MM.1S (cell line): ENCODE measurements at regions not wholly inside any gene's neighbourhood (a gene's known extent, or its start where the extent isn't known, plus 50 kb on each side); places are given as distances from the start of the nearest gene placed in this dataset.

Source experiments
- DNase-seq: peaks from one replicate; pipeline ENCODE4 v3.0.0-alpha.2; 2015
- H2AFZ ChIP-seq: fragments of 300-600 bp; sonication (generic); 2 replicates; pipeline ENCODE4 v1.6.0; 2016; ENCODE audit warnings: antibody characterized with exemption, low read length
- H3F3A ChIP-seq: fragments of 300-600 bp; sonication (generic); 2 replicates; pipeline ENCODE4 v1.6.1; 2016; ENCODE audit warnings: mild to moderate bottlenecking, antibody characterized with exemption, low read length, moderate library complexity, mixed read lengths; ENCODE audit not compliant: insufficient read depth
- H3K27ac ChIP-seq: fragments of 300-600 bp; sonication (generic); 2 replicates; pipeline ENCODE4 v1.5.1; 2016; ENCODE audit warnings: mild to moderate bottlenecking, low read length
- H3K27me3 ChIP-seq: fragments of 300-600 bp; sonication (generic); replicated peaks from 2 replicates; pipeline ENCODE4 v1.6.0; 2016; ENCODE audit warnings: low read length; ENCODE audit not compliant: insufficient read depth
- H3K36me3 ChIP-seq: fragments of 300-600 bp; sonication (generic); replicated peaks from 2 replicates; pipeline ENCODE4 v1.6.1; 2016; ENCODE audit warnings: mild to moderate bottlenecking, low read length, mixed read lengths; ENCODE audit not compliant: insufficient read depth
- H3K4me1 ChIP-seq: fragments of 300-600 bp; sonication (generic); 2 replicates; pipeline ENCODE4 v1.6.1; 2016; ENCODE audit warnings: low read length, mixed read lengths
- H3K4me2 ChIP-seq: fragments of 300-600 bp; sonication (generic); 2 replicates; pipeline ENCODE4 v1.6.0; 2016; ENCODE audit warnings: low read depth, low read length
- H3K4me3 ChIP-seq: fragments of 300-600 bp; sonication (generic); 2 replicates; pipeline ENCODE4 v1.5.1; 2016; ENCODE audit warnings: low read length, mixed read lengths
- H3K79me2 ChIP-seq: fragments of 300-600 bp; sonication (generic); 2 replicates; pipeline ENCODE4 v1.6.1; 2016; ENCODE audit warnings: mixed run types, low read length, mixed read lengths
- H3K9ac ChIP-seq: fragments of 300-600 bp; sonication (generic); 2 replicates; pipeline ENCODE4 v1.6.1; 2016; ENCODE audit warnings: low read length, mixed read lengths
- H3K9me2 ChIP-seq: fragments of 300-600 bp; sonication (generic); replicated peaks from 2 replicates; pipeline ENCODE4 v1.6.1; 2016; ENCODE audit warnings: mild to moderate bottlenecking, low read length, mixed read lengths; ENCODE audit not compliant: insufficient read depth
- H3K9me3 ChIP-seq: fragments of 300-600 bp; sonication (generic); replicated peaks from 2 replicates; pipeline ENCODE4 v1.6.1; 2016; ENCODE audit warnings: mild to moderate bottlenecking, low read length, mixed read lengths; ENCODE audit not compliant: insufficient read depth
- H4K20me1 ChIP-seq: fragments of 300-600 bp; sonication (generic); 2 replicates; pipeline ENCODE4 v1.6.1; 2016; ENCODE audit warnings: mild to moderate bottlenecking, low read length, moderate library complexity, mixed read lengths; ENCODE audit not compliant: insufficient read depth
- EZH2 ChIP-seq: fragments of 300-600 bp; sonication (generic); optimal IDR thresholded peaks from 2 replicates; pipeline ENCODE3; 2017; ENCODE audit warnings: low read depth, mild to moderate bottlenecking, antibody characterized with exemption, low read length, mixed read lengths
- EZH2phosphoT487 ChIP-seq: fragments of 300-600 bp; sonication (generic); IDR thresholded peaks from 2 replicates; pipeline ENCODE4 v1.6.1; 2018; ENCODE audit warnings: antibody characterized with exemption, low read length
- TF ChIP-seq, protein P1 (sequence below): fragments of 300-600 bp; sonication (generic); IDR thresholded peaks from 2 replicates; pipeline ENCODE4 v1.5.1; 2016; ENCODE audit warnings: antibody characterized with exemption, low read length, mixed read lengths

DNA sequence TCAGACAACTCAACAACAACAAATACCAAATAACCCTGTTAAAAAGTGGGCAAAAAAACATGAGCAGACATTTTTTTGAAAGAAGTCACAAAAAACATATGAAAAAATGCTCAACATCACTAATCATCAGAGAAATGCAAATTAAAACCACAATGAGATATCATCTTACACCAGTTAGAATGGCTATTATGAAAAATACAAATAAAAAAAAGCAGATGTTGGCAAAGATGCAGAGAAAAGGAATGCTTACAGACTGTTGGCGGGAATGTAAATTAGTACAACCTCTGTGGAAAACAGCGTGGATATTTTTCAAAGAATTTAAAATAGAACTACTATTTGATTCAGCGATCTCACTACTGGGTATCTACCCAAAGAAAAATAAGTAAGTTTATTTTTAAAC lies 114.0 kb downstream of the SLC38A4 start:
- Histone ChIP-seq H3K9me2 (no peaks in the 10 kb centered on the region), H3K9me3 (no peaks in the 10 kb centered on the region), H3K4me1 (no peaks in the 10 kb centered on the region), H3K36me3 (no peaks in the 10 kb centered on the region), H3K4me3 (no peak overlapping the region), H3K9ac (no peak overlapping the region), H3K27me3 (no peaks in the 10 kb centered on the region), H3K4me2 (no peak overlapping the region), H4K20me1 (no peaks in the 10 kb centered on the region), H3K27ac (no peak overlapping the region), H3K79me2 (no peaks in the 10 kb centered on the region), H2AFZ (no peak overlapping the region), H3F3A (no peaks in the 10 kb centered on the region)
- no peak for DNase-seq
- TF ChIP-seq, protein P1, sequence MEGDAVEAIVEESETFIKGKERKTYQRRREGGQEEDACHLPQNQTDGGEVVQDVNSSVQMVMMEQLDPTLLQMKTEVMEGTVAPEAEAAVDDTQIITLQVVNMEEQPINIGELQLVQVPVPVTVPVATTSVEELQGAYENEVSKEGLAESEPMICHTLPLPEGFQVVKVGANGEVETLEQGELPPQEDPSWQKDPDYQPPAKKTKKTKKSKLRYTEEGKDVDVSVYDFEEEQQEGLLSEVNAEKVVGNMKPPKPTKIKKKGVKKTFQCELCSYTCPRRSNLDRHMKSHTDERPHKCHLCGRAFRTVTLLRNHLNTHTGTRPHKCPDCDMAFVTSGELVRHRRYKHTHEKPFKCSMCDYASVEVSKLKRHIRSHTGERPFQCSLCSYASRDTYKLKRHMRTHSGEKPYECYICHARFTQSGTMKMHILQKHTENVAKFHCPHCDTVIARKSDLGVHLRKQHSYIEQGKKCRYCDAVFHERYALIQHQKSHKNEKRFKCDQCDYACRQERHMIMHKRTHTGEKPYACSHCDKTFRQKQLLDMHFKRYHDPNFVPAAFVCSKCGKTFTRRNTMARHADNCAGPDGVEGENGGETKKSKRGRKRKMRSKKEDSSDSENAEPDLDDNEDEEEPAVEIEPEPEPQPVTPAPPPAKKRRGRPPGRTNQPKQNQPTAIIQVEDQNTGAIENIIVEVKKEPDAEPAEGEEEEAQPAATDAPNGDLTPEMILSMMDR = no peak
- TF ChIP-seq EZH2phosphoT487 (no peak), EZH2 (no peak)

DNA sequence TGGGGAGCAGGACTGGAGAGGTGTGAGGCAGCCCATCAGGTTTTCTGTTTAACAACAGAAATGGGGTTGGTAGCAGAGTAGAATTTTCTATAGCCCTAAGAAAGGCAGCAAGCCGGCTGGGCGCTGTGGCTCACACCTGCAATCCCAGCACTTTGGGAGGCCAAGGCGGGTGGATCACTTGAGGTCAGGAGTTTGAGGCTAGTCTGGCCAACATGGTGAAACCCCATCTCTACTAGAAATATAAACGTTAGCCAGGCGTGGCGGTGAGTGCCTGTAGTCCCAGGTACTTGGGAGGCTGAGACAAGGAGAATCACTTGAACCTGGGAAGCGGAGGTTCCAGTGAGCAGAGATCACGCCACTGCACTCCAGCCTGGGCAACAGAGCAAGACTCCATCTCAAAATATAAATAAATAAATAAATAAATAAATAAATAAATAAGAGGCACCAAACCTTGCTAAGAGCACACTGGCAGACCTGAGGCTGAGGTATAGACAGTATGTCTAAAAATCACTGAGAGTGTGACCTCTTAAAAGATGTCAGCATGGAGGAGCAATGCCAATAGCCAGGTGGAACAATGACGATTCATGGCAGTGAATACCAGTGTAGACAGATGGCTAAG lies 115.6 kb downstream of the SLC38A4 start:
- Histone ChIP-seq H3K79me2 (no peaks in the 10 kb centered on the region), H3K9me3 (no peaks in the 10 kb centered on the region), H3K4me3 (no peak overlapping the region), H3K27ac (no peak overlapping the region), H3K4me1 (no peaks in the 10 kb centered on the region), H2AFZ (no peak overlapping the region), H4K20me1 (no peaks in the 10 kb centered on the region), H3K9me2 (no peaks in the 10 kb centered on the region), H3K27me3 (no peaks in the 10 kb centered on the region), H3K4me2 (no peak overlapping the region), H3K9ac (no peak overlapping the region), H3F3A (no peaks in the 10 kb centered on the region), H3K36me3 (no peaks in the 10 kb centered on the region)
- DNase-seq = no peak
- TF ChIP-seq EZH2phosphoT487 = no peak
- no peak for TF ChIP-seq EZH2
- TF ChIP-seq, protein P1 = no peak

DNA sequence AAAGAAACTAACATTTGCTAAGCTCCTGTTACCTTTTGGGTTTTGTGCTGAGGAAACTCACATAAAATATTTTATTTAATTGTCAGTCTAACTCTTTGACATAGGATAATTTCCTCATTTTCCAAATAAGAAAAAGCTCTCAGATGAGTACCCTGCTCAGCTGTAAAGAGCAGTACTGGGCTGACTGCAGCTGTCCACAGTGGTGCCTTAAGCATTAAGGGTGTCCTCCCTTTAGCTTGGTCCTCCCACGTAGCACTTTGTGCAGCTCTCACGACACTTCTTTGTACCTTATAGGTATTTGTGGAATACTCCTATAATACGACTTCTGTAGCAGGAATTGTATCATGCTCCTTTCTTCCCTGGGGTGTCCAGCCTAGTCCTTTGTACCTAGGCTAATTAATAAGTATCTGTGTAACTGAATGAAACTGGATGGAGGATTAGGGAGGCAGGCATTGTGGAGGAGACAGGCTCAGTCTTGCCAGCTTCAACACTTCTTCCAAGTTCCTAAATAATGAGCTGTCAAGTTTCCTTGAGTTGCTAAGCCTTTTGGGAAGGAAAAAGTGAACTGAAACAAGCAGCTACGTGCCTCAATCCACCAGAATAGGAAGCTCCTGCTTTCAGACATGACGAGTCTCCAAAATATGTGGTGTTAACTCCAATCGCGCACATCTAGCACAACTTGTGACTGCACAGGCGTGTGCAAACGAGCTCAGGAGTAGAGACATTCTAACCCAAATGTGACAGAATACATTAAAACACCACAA lies 123.0 kb downstream of the SLC38A4 start:
- H3K4me3 ChIP-seq = no peak overlapping the region
- no peak for TF ChIP-seq EZH2
- TF ChIP-seq, protein P1 = no peak
- no peak for TF ChIP-seq EZH2phosphoT487
- no peaks in the 10 kb centered on the region for H3F3A ChIP-seq
- no peaks in the 10 kb centered on the region for H3K9me3 ChIP-seq
- H2AFZ ChIP-seq = no peak overlapping the region
- no peaks in the 10 kb centered on the region for H3K79me2 ChIP-seq
- no peaks in the 10 kb centered on the region for H3K27me3 ChIP-seq
- H4K20me1 ChIP-seq = no peaks in the 10 kb centered on the region
- no peaks in the 10 kb centered on the region for H3K4me1 ChIP-seq
- H3K4me2 ChIP-seq = no peak overlapping the region
- DNase-seq = no peak
- no peaks in the 10 kb centered on the region for H3K36me3 ChIP-seq
- H3K9me2 ChIP-seq = no peaks in the 10 kb centered on the region
- no peak overlapping the region for H3K27ac ChIP-seq
- no peak overlapping the region for H3K9ac ChIP-seq
